Sigmoid colon (tissue), 4 donors: ENCODE measurements at regions not wholly inside any gene's neighbourhood (a gene's known extent, or its start where the extent isn't known, plus 50 kb on each side); places are given as distances from the start of the nearest gene placed in this dataset.

Experiments
- CTCF ChIP-seq, 4 experiments: fragments of 450-650 bp in 3 of 4; fragments of 200-600 bp in 1 of 4; IDR thresholded peaks; one replicate each; pipeline ENCODE4 v1.5.1; 2016 to 2019; ENCODE audit warnings: antibody characterized with exemption in 4 of 4, mild to moderate bottlenecking in 3 of 4, moderate library complexity in 2 of 4
- POLR2A ChIP-seq, 2 donors: fragments of 450-650 bp; IDR thresholded peaks; one replicate each; pipeline ENCODE4 v1.6.1; 2016; ENCODE audit warnings: antibody characterized with exemption in 2 of 2, mild to moderate bottlenecking in 2 of 2, moderate library complexity in 2 of 2
- POLR2AphosphoS5 ChIP-seq, 4 donors: sonication (generic); formaldehyde crosslinking; IDR thresholded peaks; one replicate each; pipeline ENCODE4 v1.6.1; 2017; ENCODE audit warnings: antibody characterized with exemption in 4 of 4

GRCh38 chr1:232168508-232168907 lies 461.4 kb downstream of the SIPA1L2 start:
- no peak for TF ChIP-seq POLR2A (IDR thresholded peaks at IDR 0.05)
- no peak for TF ChIP-seq CTCF (IDR thresholded peaks at IDR 0.05)
- no peak for TF ChIP-seq POLR2AphosphoS5 (IDR thresholded peaks at IDR 0.05)
